DND-41 (cell line): ENCODE measurements at regions not wholly inside any gene's neighbourhood (a gene's known extent, or its start where the extent isn't known, plus 50 kb on each side); places are given as distances from the start of the nearest gene placed in this dataset.

Experiments used
- CTCF ChIP-seq: IDR thresholded peaks from 2 replicates; pipeline ENCODE4 v1.5.1; 2012; ENCODE audit warnings: borderline replicate concordance, low read length, moderate library complexity, mild to moderate bottlenecking; ENCODE audit not compliant: poor library complexity, severe bottlenecking; ENCODE audit errors: extremely low read depth
- EZH2 ChIP-seq: IDR thresholded peaks from 3 replicates; pipeline ENCODE4 v1.6.1; 2012; ENCODE audit warnings: borderline replicate concordance, low read depth, mild to moderate bottlenecking, moderate library complexity, low read length, inconsistent platforms; ENCODE audit not compliant: severe bottlenecking

GRCh38 chr5:8341406-8341805, 472.5 kb downstream of the MTRR start:
- TF ChIP-seq CTCF: no peak
- no peak for TF ChIP-seq EZH2
